ENCODE measurements at regions not wholly inside any gene's neighbourhood (a gene's known extent, or its start where the extent isn't known, plus 50 kb on each side); places are given as distances from the start of the nearest gene placed in this dataset.

DNA sequence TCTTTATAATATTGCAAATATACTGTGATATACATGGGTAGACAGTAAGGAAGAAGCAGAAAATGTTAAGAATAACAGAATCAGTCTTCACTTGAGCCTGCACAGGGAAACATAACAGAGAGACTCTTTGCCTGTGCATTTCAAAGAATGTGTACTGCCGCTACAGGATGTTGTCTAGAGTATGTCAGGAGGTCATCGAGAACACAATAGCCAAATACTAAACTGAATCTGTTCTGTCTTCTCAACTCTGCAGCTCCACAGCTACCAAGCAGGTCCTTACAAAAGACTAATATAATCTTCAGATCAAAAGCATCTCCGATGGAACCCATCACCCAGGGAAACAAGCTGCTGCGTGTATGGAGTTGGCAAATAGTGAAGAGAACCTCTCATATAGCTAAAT lies 471.5 kb downstream of the PCDH10 start:
- Histone ChIP-seq H3K79me2 (ENCODE audit: insufficient read depth) (no peaks in the 10 kb centered on the region), H3K4me2 (ENCODE audit: unreplicated experiment) (no peak overlapping the region), H3K36me3 (ENCODE audit: low read depth) (no peaks in the 10 kb centered on the region), H3K27ac (no peak overlapping the region), H3K9me2 (ENCODE audit: insufficient read depth) (no peaks in the 10 kb centered on the region), H3K27me3 (replicated peaks; ENCODE audit: insufficient read depth) (no peaks in the 10 kb centered on the region), H2AFZ (no peak overlapping the region), H4K20me1 (ENCODE audit: insufficient read depth) (no peaks in the 10 kb centered on the region), H3F3A (ENCODE audit: insufficient read depth) (no peaks in the 10 kb centered on the region), H3K9ac (no peak overlapping the region), H3K9me3 (ENCODE audit: low read depth) (no peaks in the 10 kb centered on the region), H3K4me1 (ENCODE audit: insufficient read depth) (no peaks in the 10 kb centered on the region), H3K4me3 (no peak overlapping the region)
- TF ChIP-seq EZH2phosphoT487 (IDR thresholded peaks at IDR 0.05; ENCODE audit: insufficient read depth, low read depth) (no peak), EZH2 (IDR thresholded peaks at IDR 0.05; ENCODE audit: insufficient read depth, poor library complexity, severe bottlenecking) (no peak)
- 27 to 33% methylated on average over 4 of the region's 4 CpGs for WGBS, 2 experiments (ENCODE audit: low coverage in 1 of 2, low lambda C conversion rate in 2 of 2, missing lambda C conversion rate in 2 of 2)
- in situ Hi-C loops (cut with MboI): no loop called here
- DNase-seq: no peak

DNA sequence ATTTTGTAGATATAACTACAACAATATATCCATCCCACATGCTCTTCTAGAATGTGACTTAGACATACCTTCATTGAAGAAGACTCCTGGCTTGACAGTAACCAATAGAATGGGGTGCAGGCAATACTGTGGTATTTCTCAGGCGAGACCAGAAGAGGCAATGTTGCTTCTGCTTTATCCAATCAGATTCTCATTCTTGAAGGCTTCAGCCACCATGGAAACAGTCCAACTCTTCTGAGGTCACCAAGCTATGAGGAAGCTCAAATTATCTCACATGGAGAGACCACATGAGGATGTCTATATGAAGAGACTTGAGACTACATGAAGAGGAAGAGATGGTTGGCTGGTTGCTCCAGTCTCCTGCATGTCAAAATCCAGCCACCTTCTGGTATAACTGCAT lies 469.9 kb downstream of the PCDH10 start:
- Histone ChIP-seq H3K4me2 (ENCODE audit: unreplicated experiment) (no peak overlapping the region), H3K9me3 (ENCODE audit: low read depth) (no peaks in the 10 kb centered on the region), H3K4me1 (ENCODE audit: insufficient read depth) (no peaks in the 10 kb centered on the region), H3K4me3 (no peak overlapping the region), H4K20me1 (ENCODE audit: insufficient read depth) (no peaks in the 10 kb centered on the region), H3K79me2 (ENCODE audit: insufficient read depth) (no peaks in the 10 kb centered on the region), H3K9me2 (ENCODE audit: insufficient read depth) (no peaks in the 10 kb centered on the region), H3F3A (ENCODE audit: insufficient read depth) (no peaks in the 10 kb centered on the region), H3K36me3 (ENCODE audit: low read depth) (no peaks in the 10 kb centered on the region), H3K27me3 (replicated peaks; ENCODE audit: insufficient read depth) (no peaks in the 10 kb centered on the region), H2AFZ (no peak overlapping the region), H3K27ac (no peak overlapping the region), H3K9ac (no peak overlapping the region)
- 6 to 15% methylated on average over 1 of the region's 1 CpG for WGBS, 2 experiments (ENCODE audit: low coverage in 1 of 2, low lambda C conversion rate in 2 of 2, missing lambda C conversion rate in 2 of 2)
- in situ Hi-C loops (cut with MboI): no loop called here
- DNase-seq: no peak
- TF ChIP-seq EZH2phosphoT487 (IDR thresholded peaks at IDR 0.05; ENCODE audit: insufficient read depth, low read depth) (no peak), EZH2 (IDR thresholded peaks at IDR 0.05; ENCODE audit: insufficient read depth, poor library complexity, severe bottlenecking) (no peak)

DNA sequence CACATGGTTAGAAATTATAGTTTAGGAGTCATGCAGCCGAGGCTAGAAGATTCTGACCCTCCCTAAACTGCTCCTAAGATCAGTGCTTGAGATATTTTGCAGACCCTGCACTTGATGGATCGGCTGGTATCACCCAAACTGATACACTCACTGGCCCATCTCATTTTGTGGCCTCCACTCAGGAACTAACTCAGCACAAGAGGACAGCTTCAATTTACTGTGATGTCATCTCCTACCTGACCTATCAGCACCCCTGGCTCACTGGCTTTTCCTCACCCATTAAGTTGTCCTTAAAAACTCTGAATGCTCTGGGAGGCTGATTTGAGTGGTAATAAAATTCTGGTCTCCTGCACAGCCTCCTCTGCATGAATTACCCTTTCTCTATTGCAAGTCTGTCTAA lies 450.9 kb downstream of the PCDH10 start:
- Histone ChIP-seq H3F3A (ENCODE audit: insufficient read depth) (no peaks in the 10 kb centered on the region), H3K4me1 (ENCODE audit: insufficient read depth) (no peaks in the 10 kb centered on the region), H3K9me2 (ENCODE audit: insufficient read depth) (no peaks in the 10 kb centered on the region; the same call in 1 of the 2 replicates), H3K4me2 (ENCODE audit: unreplicated experiment) (no peak overlapping the region), H4K20me1 (ENCODE audit: insufficient read depth) (no peaks in the 10 kb centered on the region), H2AFZ (no peak overlapping the region), H3K36me3 (ENCODE audit: low read depth) (no peaks in the 10 kb centered on the region), H3K9me3 (ENCODE audit: low read depth) (peaks cover 3% of the 10 kb centered on the region), H3K27ac (no peak overlapping the region), H3K27me3 (replicated peaks; ENCODE audit: insufficient read depth) (no peaks in the 10 kb centered on the region), H3K4me3 (no peak overlapping the region), H3K79me2 (ENCODE audit: insufficient read depth) (no peaks in the 10 kb centered on the region), H3K9ac (no peak overlapping the region)
- in situ Hi-C loops (cut with MboI): no loop called here
- no peak for DNase-seq
- 10 to 18% methylated on average over 2 of the region's 2 CpGs for WGBS, 2 experiments (ENCODE audit: low coverage in 1 of 2, low lambda C conversion rate in 2 of 2, missing lambda C conversion rate in 2 of 2)
- TF ChIP-seq EZH2 (IDR thresholded peaks at IDR 0.05; ENCODE audit: insufficient read depth, poor library complexity, severe bottlenecking) (no peak), EZH2phosphoT487 (IDR thresholded peaks at IDR 0.05; ENCODE audit: insufficient read depth, low read depth) (no peak)

- Histone ChIP-seq H4K20me1 (ENCODE audit: insufficient read depth) (no peaks in the 10 kb centered on the region), H3K4me3 (no peak overlapping the region), H3K79me2 (ENCODE audit: insufficient read depth) (no peaks in the 10 kb centered on the region), H3K27ac (no peak overlapping the region), H3K4me2 (ENCODE audit: unreplicated experiment) (no peak overlapping the region), H3K4me1 (ENCODE audit: insufficient read depth) (no peaks in the 10 kb centered on the region), H3K9ac (no peak overlapping the region), H2AFZ (no peak overlapping the region), H3K9me3 (ENCODE audit: low read depth) (peaks cover 3% of the 10 kb centered on the region), H3K9me2 (ENCODE audit: insufficient read depth) (no peaks in the 10 kb centered on the region; the same call in 1 of the 2 replicates), H3K27me3 (replicated peaks; ENCODE audit: insufficient read depth) (no peaks in the 10 kb centered on the region), H3F3A (ENCODE audit: insufficient read depth) (no peaks in the 10 kb centered on the region), H3K36me3 (ENCODE audit: low read depth) (no peaks in the 10 kb centered on the region)
- TF ChIP-seq EZH2 (IDR thresholded peaks at IDR 0.05; ENCODE audit: insufficient read depth, poor library complexity, severe bottlenecking) (no peak), EZH2phosphoT487 (IDR thresholded peaks at IDR 0.05; ENCODE audit: insufficient read depth, low read depth) (no peak)
- in situ Hi-C loops (cut with MboI): no loop called here
- WGBS, 2 experiments (ENCODE audit: low coverage in 1 of 2, low lambda C conversion rate in 2 of 2, missing lambda C conversion rate in 2 of 2): 18 to 21% methylated on average over 6 of the region's 6 CpGs
- DNase-seq: no peak
These were observed 449.7 kb downstream of the PCDH10 start for GRCh38 chr4:133598779-133599178.

GRCh38 chr4:133597251-133597650 lies 448.2 kb downstream of the PCDH10 start:
- no peaks in the 10 kb centered on the region for H4K20me1 ChIP-seq (ENCODE audit: insufficient read depth)
- H3K4me1 ChIP-seq (ENCODE audit: insufficient read depth): no peaks in the 10 kb centered on the region
- in situ Hi-C loops (cut with MboI): no loop called here
- TF ChIP-seq EZH2phosphoT487 (IDR thresholded peaks at IDR 0.05; ENCODE audit: insufficient read depth, low read depth) (no peak), EZH2 (IDR thresholded peaks at IDR 0.05; ENCODE audit: insufficient read depth, poor library complexity, severe bottlenecking) (no peak)
- no peak overlapping the region for H3K4me3 ChIP-seq
- no peaks in the 10 kb centered on the region for H3K36me3 ChIP-seq (ENCODE audit: low read depth)
- 61% methylated on average over 1 of the region's 1 CpG for WGBS, 2 experiments (ENCODE audit: low coverage in 1 of 2, low lambda C conversion rate in 2 of 2, missing lambda C conversion rate in 2 of 2)
- H3K79me2 ChIP-seq (ENCODE audit: insufficient read depth): no peaks in the 10 kb centered on the region
- H3K27me3 ChIP-seq (replicated peaks; ENCODE audit: insufficient read depth): no peaks in the 10 kb centered on the region
- H3F3A ChIP-seq (ENCODE audit: insufficient read depth): no peaks in the 10 kb centered on the region
- no peak overlapping the region for H3K9ac ChIP-seq
- DNase-seq: no peak
- no peak overlapping the region for H3K27ac ChIP-seq
- H3K9me3 ChIP-seq (ENCODE audit: low read depth): peaks cover 3% of the 10 kb centered on the region
- no peak overlapping the region for H3K4me2 ChIP-seq (ENCODE audit: unreplicated experiment)
- H3K9me2 ChIP-seq (ENCODE audit: insufficient read depth): no peaks in the 10 kb centered on the region; the same call in 1 of the 2 replicates
- no peak overlapping the region for H2AFZ ChIP-seq

Measured in GM23248 (cell line).